GM19035 (cell line): ENCODE measurements at regions not wholly inside any gene's neighbourhood (a gene's known extent, or its start where the extent isn't known, plus 50 kb on each side); places are given as distances from the start of the nearest gene placed in this dataset.
"Not testable (repeated sequence)": the region's sequence is repeated elsewhere in the genome, so short reads cannot be mapped to it uniquely, and the experiment has no call there.

Experiments
- ATAC-seq: cut with Tn5 transposase; IDR thresholded peaks from one replicate; pipeline ENCODE4 v1.9.1; 2021; ENCODE audit not compliant: unreplicated experiment

DNA sequence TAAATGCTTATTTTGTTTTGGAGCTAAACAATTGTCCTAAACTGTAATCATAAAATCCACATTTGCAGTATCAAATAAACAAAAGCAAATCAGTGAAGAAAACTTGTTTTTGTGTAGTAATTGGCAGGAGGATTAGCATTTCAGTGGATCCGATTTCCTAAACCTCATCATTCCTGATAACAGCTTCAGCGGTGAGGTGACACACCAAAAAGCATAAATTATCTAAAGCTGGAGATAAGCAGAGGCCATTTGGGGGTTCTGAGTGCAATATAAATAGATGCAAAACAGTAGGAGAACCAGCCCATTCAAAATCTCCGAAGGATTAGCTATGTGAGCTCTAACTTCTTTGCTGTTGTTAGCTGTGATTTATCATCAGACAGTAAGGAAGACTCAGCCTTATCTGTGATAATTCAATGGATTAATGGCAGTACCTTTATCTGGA lies 235.8 kb downstream of the EPHA7 start:
- ATAC-seq, result no peak

DNA sequence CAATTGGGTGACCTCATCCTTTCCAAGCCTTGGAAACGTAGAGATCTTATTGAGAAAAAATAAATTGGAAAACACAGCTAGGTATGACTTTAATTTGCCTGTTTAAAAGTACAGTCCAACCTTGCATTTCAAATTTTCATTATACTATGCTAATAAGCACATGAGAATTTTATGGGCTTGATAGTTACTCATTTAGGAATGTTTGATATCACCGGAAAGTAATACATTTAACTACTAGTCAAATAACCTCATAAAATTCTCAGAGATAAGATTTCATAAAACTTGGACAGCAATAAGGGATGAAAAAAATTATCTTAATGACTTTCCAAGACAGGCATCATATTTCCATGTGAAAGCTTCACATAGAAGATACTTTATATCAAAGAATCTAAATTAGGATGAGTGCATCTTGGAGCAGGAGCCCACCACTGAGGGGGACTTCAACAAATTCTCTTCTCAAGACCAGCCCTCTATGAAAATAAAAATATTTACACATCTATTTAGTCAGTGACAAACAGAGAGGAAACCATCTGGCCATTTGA lies 236.3 kb downstream of the EPHA7 start:
- no peak for ATAC-seq

DNA sequence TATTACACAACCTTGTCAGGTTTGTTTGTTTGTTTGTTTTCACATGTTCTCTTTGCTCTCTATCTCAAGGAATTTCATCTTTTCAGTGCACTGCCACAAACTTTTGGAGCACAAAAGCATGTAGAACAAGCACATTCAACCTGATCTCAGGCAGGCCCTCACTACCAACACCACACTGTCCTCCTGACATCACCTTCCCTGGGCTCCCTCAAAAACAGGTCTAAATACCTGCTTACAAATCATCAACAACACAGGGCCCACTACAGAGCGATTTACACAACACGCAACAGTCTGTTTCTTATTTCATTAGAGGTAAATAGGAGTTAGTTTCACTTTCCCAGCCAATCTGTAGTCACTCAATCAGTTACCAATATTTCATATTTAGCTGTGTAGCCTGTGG lies 241.4 kb downstream of the EPHA7 start:
- ATAC-seq, result no peak

DNA sequence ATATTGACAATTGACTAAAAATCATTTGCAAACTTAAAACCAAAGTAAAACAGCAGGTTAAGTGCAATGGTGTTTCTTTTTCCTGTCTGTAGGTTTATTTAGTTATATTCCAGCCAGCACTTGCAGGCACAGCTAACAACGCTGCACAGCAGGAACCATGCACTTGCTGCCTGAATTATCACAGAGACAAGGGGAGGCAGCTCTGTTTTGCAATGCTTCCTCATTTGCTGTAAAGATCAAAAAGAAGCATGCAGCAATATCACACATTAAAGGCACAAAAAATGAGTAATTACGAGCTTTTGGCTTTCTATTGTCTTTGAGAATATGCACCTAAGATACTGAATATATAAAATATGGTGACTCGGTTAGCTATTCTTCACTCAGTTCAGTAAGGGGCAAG lies 241.9 kb downstream of the EPHA7 start:
- no peak for ATAC-seq

DNA sequence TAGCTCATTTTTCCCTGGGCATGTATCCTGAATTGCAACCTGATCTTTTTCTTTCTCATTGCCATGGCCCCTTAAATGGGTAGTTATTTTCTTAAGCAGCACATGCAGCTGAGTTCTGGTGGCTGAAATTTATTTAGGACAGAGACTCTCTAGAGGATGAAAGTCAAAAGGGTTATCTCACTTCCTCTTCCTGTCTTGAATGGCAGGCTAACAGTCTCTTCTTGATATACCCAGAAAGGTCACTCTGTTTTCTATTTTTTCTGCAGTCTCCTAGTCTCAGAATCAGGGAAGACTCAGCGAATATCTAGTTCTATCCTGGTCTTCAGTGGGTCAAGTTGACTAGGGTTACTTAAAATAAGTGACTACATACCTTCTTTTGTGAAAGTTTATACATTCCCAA lies 243.3 kb downstream of the EPHA7 start:
- peak; percentile 92 for ATAC-seq

DNA sequence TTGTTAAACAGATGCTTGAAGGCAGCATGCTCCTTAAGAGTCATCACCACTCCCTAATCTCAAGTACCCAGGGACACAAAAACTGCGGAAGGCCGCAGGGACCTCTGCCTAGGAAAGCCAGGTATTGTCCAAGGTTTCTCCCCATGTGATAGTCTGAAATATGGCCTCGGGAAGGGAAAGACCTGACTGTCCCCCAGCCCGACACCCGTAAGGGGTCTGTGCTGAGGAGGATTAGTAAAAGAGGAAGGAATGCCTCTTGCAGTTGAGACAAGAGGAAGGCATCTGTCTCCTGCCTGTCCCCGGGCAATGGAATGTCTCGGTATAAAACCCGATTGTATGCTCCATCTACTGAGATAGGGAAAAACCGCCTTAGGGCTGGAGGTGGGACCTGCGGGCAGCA lies 245.8 kb downstream of the EPHA7 start:
- ATAC-seq, result not testable (repeated sequence)

DNA sequence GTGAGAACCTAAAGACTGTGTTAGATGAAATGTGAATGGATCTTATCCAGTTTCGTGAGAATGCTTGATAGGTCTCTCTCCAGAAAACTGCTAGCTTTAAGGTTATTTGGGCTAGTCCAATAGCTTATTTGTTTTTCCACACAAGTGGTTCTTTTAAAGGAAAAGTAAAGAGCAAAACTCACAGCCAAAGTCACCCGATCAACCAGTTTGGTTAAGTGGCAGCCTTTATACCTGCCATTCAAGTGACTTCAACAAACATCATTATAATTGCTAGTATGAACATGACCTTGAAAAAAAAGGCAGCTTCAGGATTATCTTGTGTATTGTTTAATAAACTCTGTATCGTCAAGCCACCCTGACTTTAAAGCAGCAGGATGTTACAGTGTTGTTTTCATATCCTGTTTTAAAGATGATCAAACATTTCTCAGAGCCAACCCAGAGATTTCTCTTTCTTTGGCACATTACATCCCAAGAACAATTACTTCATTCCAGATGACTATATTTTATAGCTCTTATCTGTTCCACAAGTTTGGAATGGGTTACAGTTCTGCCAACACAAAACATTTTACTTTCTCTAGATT lies 253.4 kb downstream of the EPHA7 start:
- no peak for ATAC-seq

DNA sequence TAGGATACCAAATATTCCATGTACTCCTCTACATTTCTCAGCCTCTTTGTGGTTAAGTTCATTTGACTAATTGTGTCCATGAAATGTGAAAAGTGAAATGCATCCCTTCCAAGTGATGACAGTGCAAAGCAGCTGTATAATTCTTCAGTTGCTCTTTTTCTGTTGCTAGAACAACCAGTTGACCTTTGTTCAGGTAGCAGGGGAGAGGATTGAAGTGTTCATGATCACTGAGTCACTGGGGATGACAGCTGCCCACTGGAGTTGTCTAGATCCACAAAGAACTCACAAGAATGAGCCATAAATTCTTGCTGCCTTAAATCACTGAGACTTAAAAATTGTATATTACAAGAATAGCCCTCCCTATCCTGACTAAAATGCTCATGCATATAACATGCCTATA lies 254.6 kb downstream of the EPHA7 start:
- ATAC-seq, result no peak

DNA sequence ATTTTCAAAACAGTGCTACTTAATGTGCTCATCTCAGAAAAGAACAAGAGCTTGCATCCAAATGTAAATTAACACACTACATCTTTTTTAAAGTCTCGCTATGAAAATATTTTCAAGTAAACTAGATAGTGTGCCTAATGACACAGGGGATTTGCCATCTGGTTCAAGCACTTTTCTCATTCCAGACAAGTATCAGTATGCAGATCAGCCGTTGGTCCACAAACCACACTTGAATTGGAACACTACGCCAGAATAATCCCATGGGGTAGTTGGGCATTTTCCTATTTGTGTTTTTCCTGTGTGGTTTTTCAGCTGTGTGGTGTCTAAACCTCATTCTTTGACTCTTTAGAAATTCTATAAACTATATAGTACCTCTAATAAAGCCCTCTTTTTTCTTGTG lies 256.2 kb downstream of the EPHA7 start:
- ATAC-seq, result no peak

DNA sequence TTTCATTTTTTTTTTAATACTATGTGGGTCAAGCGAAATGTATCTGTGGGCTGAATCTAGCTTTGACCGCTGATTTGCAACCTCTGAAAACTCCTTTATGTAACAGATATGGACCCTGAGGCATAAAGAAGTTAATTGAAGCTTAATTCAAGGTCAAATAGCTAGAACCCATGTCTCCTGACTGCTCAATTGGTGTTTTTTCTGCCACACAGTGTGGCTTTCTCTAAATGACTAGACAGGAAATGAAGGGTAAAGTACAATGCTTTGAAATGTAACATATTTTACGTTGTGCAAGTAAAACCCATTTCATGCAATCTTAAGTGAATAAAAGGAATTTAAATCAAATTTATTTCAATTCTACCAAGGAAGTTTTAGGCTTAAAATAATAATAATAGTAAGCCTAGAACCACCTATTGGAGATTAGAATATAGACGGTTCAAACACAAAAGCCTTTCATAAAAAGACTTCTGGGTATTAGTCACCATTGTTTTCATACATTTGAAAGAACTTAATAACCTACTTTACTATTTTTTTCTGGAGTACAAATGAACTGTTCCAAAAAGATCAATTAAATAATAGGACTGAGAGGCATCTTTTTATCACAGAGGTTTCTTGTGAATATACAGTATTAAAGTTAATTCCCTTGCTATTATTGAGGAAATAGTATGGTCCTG lies 279.8 kb downstream of the EPHA7 start:
- peak; percentile 75 for ATAC-seq

DNA sequence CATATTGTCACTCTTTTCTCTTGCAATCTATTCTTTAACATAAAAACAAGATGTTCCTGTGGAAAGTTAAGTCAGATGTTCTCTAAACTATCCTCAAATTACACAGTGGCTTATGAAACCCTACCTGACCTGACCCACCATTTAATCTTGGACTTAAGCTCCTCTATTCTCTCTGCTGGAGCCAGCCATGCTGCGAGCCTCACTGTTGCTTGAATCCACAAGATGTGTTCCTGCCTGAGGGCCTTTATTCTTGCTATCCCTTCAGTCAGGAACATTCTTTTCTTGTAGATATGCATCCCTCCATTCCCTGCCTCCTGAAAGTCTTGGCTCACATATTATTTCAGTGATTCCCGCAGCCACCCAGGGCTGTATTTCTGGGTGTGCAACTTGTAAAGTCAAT lies 283.2 kb downstream of the EPHA7 start:
- no peak for ATAC-seq

DNA sequence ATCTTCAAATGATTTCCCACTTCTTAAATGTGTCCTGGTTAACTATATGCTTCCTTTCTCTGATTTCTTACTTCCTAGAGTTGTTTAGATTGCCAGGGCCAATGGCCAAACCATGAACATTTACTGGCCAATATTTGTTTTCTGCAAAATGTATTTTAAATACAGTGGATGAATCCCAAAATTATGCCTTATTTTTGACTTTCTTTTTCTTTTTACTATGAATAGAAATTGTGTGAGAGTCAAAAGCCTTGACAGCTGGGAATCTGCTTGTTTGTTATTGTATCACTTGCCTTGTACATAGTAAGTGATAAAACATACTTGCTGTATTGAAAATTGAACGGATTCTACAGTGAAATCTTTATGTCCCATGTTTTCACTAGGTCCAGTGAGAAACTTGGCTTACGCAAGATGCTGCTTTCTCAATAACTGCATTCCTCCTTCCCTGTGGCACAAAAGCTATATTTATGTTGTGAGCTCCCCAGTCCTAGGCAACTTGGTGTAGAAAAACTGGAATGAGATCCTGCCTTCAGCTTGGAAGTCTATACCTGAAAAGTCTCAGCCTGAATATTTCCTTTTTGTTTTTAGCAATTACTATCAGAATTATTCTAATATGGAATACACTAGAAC lies 295.2 kb downstream of the EPHA7 start:
- ATAC-seq, result no peak

DNA sequence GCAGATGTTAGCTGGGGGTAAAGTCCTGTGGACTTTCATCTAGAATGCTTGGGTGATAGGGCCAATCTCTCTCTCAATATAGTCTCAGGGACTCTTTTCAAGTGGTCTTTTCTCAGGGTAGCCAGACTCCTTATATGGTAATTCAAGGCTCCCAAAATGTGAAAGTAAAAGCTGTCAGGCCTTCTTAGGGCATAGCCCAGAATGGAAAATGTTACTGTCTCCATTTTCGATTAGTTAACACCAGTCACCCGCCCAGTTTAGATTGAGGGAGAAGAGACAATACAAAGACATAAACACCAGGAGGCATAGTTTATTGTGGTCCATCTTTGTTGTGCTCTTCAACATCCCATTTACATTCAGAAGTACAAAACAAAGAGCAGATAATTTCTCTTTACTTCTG lies 295.8 kb downstream of the EPHA7 start:
- no peak for ATAC-seq

DNA sequence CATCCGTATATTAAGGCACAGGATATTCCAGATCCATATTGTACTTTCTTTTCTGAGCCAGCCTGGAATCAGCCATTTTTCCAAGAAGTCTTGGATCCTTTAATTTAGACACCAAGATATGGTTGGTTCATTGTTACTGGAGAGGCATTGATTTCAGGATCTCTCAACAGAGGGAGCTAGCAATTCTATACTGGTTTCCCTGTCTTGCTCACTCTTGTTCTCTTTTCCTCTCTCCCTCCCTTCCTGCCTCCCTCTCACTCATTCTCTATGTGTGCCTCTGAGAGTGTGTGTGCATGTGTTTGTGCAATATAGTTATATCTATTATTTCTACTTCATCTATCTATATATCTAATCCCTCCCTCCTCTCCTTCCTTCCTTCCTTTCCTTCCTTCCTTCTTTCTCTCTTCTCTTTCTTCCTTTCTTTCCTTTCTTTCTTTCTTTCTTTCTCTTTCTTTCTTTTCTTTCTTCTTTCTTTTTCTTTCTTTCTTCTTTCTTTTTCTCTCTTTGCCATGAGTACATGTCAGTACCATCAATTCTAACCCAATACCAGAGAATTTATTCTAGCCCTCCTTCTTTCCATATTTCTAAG lies 299.1 kb downstream of the EPHA7 start:
- ATAC-seq, result no peak

DNA sequence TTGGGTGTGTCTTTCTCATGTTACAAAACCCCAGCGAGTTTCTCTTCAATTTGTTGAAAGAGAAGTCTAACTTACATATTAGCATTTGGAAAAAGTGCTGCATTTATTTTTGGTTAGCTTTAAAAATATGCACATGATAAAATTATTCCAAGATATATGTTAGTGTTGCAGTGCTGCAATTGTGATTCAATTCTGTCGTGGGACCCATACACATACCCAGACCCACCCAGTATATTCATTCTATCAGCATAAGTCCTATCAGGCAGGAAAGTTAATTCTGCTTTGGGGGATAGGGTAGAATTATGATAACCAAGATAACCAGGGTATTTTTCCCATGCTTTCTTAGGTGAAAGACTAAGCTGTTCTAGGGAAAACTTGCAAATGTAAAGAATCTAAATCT lies 313.5 kb downstream of the EPHA7 start:
- ATAC-seq, result no peak

DNA sequence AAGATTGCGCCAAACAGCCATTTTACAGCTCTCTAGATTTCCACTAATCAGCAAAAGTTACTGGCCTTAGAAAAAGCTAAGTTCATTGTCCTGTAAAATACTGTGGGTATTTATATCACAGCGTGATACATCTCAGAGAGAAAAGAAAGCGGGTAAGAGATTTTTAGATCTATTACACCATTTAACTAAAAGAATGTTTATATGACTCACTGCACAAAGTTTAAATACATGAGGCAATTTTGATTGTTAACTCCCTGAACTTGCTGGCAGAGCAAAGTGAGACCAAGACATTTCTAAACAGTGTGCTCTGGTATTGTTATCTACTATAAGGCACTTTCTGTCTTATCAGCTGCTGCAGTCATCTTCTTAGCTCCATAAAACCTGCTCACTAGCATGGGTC lies 314.3 kb downstream of the EPHA7 start:
- ATAC-seq, result no peak

DNA sequence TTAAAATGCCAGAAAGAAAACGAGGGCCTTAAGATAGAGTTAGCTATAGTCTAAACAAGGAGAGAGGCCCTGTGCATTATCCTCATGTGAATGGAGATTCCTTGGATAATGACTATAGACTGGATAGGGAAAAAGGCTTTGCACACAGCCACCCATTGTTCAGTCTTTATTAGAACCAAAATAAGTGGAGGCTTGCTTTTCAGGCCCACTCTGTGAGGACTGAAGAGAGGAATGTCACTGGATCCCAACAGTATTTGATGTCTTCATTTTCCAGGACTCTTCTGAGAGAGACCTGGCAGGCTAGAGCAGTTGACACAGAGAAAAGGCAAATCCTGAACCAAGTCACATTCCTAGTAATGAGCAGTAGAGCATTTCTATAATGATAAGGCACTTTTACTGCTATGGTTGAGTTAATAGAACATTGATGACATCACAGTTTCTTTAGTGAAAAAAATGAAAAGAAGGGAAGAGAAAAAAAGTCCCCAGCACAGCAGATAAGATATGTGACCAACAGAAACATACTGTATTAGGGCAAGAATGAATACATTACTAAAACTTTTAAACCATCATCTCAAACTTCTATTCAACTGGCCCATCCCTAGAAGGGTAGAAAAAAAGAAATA lies 315.1 kb downstream of the EPHA7 start:
- no peak for ATAC-seq

DNA sequence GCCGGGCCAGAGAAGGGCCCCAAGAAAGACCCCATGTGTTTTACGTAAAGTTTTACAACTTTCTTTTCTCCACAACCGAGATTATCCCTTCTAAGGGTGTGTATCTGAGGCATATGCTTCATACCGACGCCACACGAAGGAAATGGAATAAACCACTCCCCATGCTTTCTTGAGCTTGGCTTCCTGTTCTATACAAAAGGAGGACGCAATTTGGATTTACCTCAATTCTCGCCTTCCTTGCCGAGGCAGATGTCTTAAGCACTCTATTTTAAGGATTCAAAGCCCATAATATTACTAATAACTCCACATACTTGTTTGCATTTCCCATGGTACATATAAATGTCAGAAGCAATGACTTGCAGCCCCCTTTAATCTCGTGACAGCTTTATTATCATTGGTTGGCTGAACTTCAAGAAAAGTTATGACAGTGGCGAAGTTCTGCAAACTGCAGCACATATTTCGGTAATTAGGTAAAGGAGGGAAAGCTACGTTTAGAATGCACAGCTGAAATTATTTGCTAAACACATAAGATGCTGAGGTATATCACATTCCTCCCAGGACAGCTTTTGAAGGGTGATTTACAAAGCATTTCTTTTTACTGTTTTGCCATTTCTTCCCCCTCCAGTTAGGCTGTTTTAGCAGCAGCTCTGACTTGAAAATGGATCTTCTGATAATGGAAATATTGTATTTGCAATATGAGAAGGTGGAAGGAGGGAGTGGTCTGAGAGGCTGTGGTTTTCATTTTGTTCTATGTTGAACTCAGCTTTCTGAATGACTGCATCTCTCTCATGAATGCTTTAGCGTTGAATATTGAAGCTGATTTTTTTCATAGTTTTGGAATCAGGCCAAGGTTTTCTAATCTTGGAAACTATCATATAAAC lies 330.5 kb downstream of the EPHA7 start:
- ATAC-seq, result no peak

DNA sequence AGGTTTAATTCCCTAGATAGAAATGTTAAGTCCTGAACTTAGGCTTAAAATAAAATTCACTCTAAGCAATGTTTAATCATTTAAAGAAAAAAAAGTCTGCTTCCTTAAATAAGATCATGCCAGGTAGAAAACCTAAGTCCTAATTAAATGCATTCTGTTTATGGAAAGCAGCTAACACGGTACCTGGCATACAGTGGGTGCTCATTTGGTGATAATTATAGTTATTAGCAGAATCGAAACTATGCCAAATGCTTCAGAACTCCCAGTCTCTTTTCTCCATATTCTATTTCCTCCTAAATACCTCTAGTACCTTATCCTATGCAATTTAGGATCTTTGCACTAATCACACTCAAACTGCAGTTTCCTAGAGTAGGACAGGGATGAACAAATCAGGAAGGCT lies 331.8 kb downstream of the EPHA7 start:
- no peak for ATAC-seq

DNA sequence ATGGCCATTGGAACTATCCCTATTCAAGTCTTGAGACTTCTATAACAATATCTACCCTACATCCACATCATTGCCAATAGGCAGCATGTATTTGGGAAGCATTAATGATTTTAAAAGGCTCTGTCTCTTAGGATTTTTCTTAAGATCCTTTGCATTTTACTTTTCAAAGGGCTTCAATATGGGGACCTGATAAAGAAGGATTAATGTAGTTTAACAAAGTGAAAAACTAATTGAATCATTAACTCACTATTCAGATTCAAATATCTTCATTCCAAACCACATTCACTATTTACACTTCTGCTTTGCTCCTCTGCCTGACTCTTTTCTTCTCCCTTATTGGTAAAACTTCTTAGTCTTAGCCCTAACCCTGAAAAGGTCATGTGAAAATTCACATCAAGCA lies 333.0 kb downstream of the EPHA7 start:
- ATAC-seq, result no peak
